HEK293 (cell line): ENCODE measurements at regions not wholly inside any gene's neighbourhood (a gene's known extent, or its start where the extent isn't known, plus 50 kb on each side); places are given as distances from the start of the nearest gene placed in this dataset.

ENCODE experiments used
- CTCF ChIA-PET: fragments of 350-600 bp; formaldehyde crosslinking; extraction: SDS; loops from one replicate; lab custom pipeline; 2021; ENCODE audit warnings: antibody characterized with exemption; lab: Yijun Ruan, JAX
- POLR2A ChIA-PET: fragments of 300-600 bp; formaldehyde crosslinking; extraction: SDS; loops from one replicate; lab custom pipeline; 2020; ENCODE audit warnings: antibody characterized with exemption, inconsistent platforms; lab: Yijun Ruan, JAX
- H3K27ac ChIP-seq: fragments of 200-500 bp; sonication (Bioruptor generic); 2 replicates; pipeline ENCODE4 v1.5.1; 2014; ENCODE audit warnings: low read depth, low read length, control low read depth, inconsistent platforms; ENCODE audit errors: extremely low read depth
- H3K36me3 ChIP-seq, 2 experiments: fragments of 200-500 bp in 1 of 2; sonication (Bioruptor generic) in 1 of 2; 1 replicate in 1 of 2; 2 replicates in 1 of 2; pipeline ENCODE4 v1.5.1; 2014 to 2017; ENCODE audit warnings: inconsistent platforms in 2 of 2, low read length in 2 of 2; ENCODE audit not compliant: control insufficient read depth in 2 of 2, insufficient read depth in 1 of 2
- H3K4me1 ChIP-seq: fragments of 200-500 bp; sonication (Bioruptor generic); 2 replicates; pipeline ENCODE4 v1.5.1; 2014; ENCODE audit warnings: mild to moderate bottlenecking, low read length, inconsistent platforms; ENCODE audit not compliant: control insufficient read depth, insufficient read depth
- H3K4me3 ChIP-seq: 2 replicates; pipeline ENCODE4 v1.5.1; 2011; ENCODE audit warnings: low read depth, mild to moderate bottlenecking, control low read depth, low read length, moderate library complexity
- H3K9me3 ChIP-seq: fragments of 200-500 bp; sonication (Bioruptor generic); 2 replicates; pipeline ENCODE4 v1.5.1; 2014; ENCODE audit warnings: low read depth, low read length, inconsistent platforms; ENCODE audit not compliant: control insufficient read depth, insufficient read depth
- PRDM2 ChIP-seq: fragments of 450-650 bp; formaldehyde crosslinking; IDR thresholded peaks from 2 replicates; pipeline ENCODE4 v1.5.1; 2016; ENCODE audit warnings: missing biosample characterization, missing genetic modification characterization, borderline replicate concordance
- SP2 ChIP-seq: fragments of 450-650 bp; formaldehyde crosslinking; IDR thresholded peaks from 2 replicates; pipeline ENCODE4 v1.5.1; 2016; ENCODE audit warnings: missing biosample characterization, missing genetic modification characterization
- WT1 ChIP-seq: fragments of 450-650 bp; formaldehyde crosslinking; IDR thresholded peaks from 2 replicates; pipeline ENCODE4 v1.5.1; 2016; ENCODE audit warnings: missing biosample characterization, missing genetic modification characterization
- ZBTB10 ChIP-seq: fragments of 450-650 bp; formaldehyde crosslinking; IDR thresholded peaks from 2 replicates; pipeline ENCODE4 v1.5.1; 2016; ENCODE audit warnings: missing biosample characterization, missing genetic modification characterization
- ZNF18 ChIP-seq: fragments of 450-650 bp; formaldehyde crosslinking; IDR thresholded peaks from 2 replicates; pipeline ENCODE4 v1.5.1; 2016; ENCODE audit warnings: missing biosample characterization, missing genetic modification characterization
- ZNF398 ChIP-seq: fragments of 450-650 bp; formaldehyde crosslinking; IDR thresholded peaks from 2 replicates; pipeline ENCODE4 v1.5.1; 2017; ENCODE audit warnings: missing biosample characterization, missing genetic modification characterization
- ZNF423 ChIP-seq: fragments of 450-650 bp; formaldehyde crosslinking; IDR thresholded peaks from 2 replicates; pipeline ENCODE4 v1.5.1; 2016; ENCODE audit warnings: missing biosample characterization, missing genetic modification characterization
- ZNF449 ChIP-seq: fragments of 450-650 bp; formaldehyde crosslinking; IDR thresholded peaks from 2 replicates; pipeline ENCODE4 v1.5.1; 2017; ENCODE audit warnings: missing biosample characterization, mild to moderate bottlenecking, missing genetic modification characterization, moderate library complexity
- ZNF558 ChIP-seq: fragments of 450-650 bp; formaldehyde crosslinking; IDR thresholded peaks from 2 replicates; pipeline ENCODE4 v1.5.1; 2016; ENCODE audit warnings: missing biosample characterization, missing genetic modification characterization
- ZNF629 ChIP-seq: fragments of 450-650 bp; formaldehyde crosslinking; IDR thresholded peaks from 2 replicates; pipeline ENCODE4 v1.5.1; 2017; ENCODE audit warnings: missing biosample characterization, missing genetic modification characterization
- ZNF654 ChIP-seq: fragments of 450-650 bp; formaldehyde crosslinking; IDR thresholded peaks from 2 replicates; pipeline ENCODE4 v1.5.1; 2016; ENCODE audit warnings: low read depth, missing biosample characterization, missing genetic modification characterization
- ZSCAN5A ChIP-seq: fragments of 450-650 bp; formaldehyde crosslinking; IDR thresholded peaks from 2 replicates; pipeline ENCODE4 v1.5.1; 2016; ENCODE audit warnings: missing biosample characterization, missing genetic modification characterization

- POLR2A ChIA-PET: no interaction called here
- Histone ChIP-seq H3K9me3 (no peaks in the 10 kb centered on the region), H3K36me3 (no peaks in the 10 kb centered on the region)
- CTCF ChIA-PET: interaction anchor here (0.5 kb wide), 1 partner anchor 186 kb away, joined by 3 read pairs; no protein-coding TSS in a partner anchor
- no peak for TF ChIP-seq ZNF654
- TF ChIP-seq ZNF398 (tag by site-specific recombination): peak; percentile 50; the same call in 1 of the 2 replicates
- peak; percentile 17; the same call in 1 of the 2 replicates for TF ChIP-seq WT1
- no peak for TF ChIP-seq ZNF18 (tag by site-specific recombination)
- TF ChIP-seq SP2 (tag by site-specific recombination): peak; percentile 17; the same call in 1 of the 2 replicates
- TF ChIP-seq, all 188 proteins: peak for 3
- Histone ChIP-seq H3K27ac (no peak overlapping the region), H3K4me1 (0 out of 2 replicates have a peak, but pooled peaks cover 3% of the 10 kb centered on the region), H3K4me3 (no peak overlapping the region)
Measured at GRCh38 chr16:86334079-86334635, 176.2 kb upstream of the FOXF1 start.

- Histone ChIP-seq H3K36me3 (no peaks in the 10 kb centered on the region), H3K4me3 (no peak overlapping the region), H3K4me1 (0 out of 2 replicates have a peak, but pooled peaks cover 3% of the 10 kb centered on the region), H3K27ac (no peak overlapping the region), H3K9me3 (no peaks in the 10 kb centered on the region)
- CTCF ChIA-PET: no interaction called here
- POLR2A ChIA-PET: no interaction called here
- TF ChIP-seq ZNF423: no peak
- TF ChIP-seq PRDM2 (tag by site-specific recombination): no peak
- TF ChIP-seq ZNF558: no peak
- TF ChIP-seq ZSCAN5A: no peak
- TF ChIP-seq ZNF629 (tag by site-specific recombination): no peak
- TF ChIP-seq ZBTB10: no peak
- TF ChIP-seq ZNF449 (tag by site-specific recombination): no peak
- TF ChIP-seq ZNF18 (tag by site-specific recombination): no peak
Measured at GRCh38 chr16:86335266-86336172, 174.8 kb upstream of the FOXF1 start.
